ENCODE measurements at regions not wholly inside any gene's neighbourhood (a gene's known extent, or its start where the extent isn't known, plus 50 kb on each side); places are given as distances from the start of the nearest gene placed in this dataset.

DNA sequence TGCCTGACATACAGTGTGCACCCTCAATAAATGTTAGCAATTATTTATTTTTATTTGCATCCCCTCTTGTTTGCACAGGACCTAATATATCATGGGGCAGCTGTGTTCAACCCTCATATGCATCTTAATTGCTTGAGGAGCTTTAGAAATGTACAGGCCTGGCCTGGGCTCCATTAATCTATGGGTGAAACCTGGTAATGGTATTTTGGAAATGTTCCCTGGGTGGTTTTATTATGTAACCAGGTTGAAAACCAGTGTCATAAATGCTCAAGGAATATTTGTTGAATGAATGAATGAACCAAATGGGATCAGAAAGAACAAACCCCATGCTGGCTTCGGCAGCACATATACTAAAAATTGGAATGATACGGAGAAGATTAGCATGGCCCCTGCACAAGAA, 84.0 kb upstream of the PICALM start:
- H3K79me1 ChIP-seq (ENCODE audit: low read depth, low read length) = no peaks in the 10 kb centered on the region
- H3K18ac ChIP-seq (ENCODE audit: extremely low read depth, low read length) = no peak overlapping the region
- CTCF ChIA-PET (ENCODE audit: partially characterized antibody) = no interaction called here
- TF ChIP-seq RBBP5 (IDR thresholded peaks at IDR 0.05; ENCODE audit: borderline replicate concordance, low read depth, low read length) = no peak
- TF ChIP-seq SP2 (IDR thresholded peaks at IDR 0.05; ENCODE audit: low read length) = no peak
- TF ChIP-seq, protein P1, sequence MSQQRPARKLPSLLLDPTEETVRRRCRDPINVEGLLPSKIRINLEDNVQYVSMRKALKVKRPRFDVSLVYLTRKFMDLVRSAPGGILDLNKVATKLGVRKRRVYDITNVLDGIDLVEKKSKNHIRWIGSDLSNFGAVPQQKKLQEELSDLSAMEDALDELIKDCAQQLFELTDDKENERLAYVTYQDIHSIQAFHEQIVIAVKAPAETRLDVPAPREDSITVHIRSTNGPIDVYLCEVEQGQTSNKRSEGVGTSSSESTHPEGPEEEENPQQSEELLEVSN (IDR thresholded peaks at IDR 0.05) = no peak
- TF ChIP-seq GABPA (IDR thresholded peaks at IDR 0.05; ENCODE audit: borderline replicate concordance, insufficient read depth, low read length) = no peak
- no peak for TF ChIP-seq EGR1 (IDR thresholded peaks at IDR 0.05; ENCODE audit: borderline replicate concordance, low read depth, low read length)
- TF ChIP-seq KDM5A (IDR thresholded peaks at IDR 0.05; ENCODE audit: low read length) = no peak
- TF ChIP-seq ASH2L (IDR thresholded peaks at IDR 0.05; ENCODE audit: low read length) = no peak
- no peak for TF ChIP-seq CREB1 (IDR thresholded peaks at IDR 0.05)
- no peak for TF ChIP-seq KDM1A (IDR thresholded peaks at IDR 0.05; ENCODE audit: borderline replicate concordance, low read length)
- TF ChIP-seq HDAC2 (IDR thresholded peaks at IDR 0.05; ENCODE audit: borderline replicate concordance in 1 of 2, low read depth in 2 of 2, low read length in 2 of 2) = no peak
- no peak for TF ChIP-seq POLR2AphosphoS5 (IDR thresholded peaks at IDR 0.05; ENCODE audit: low read depth, low read length)
- no peak for TF ChIP-seq BCL11A (IDR thresholded peaks at IDR 0.05; ENCODE audit: low read depth in 2 of 2, low read length in 2 of 2)
- TF ChIP-seq BRCA1 (IDR thresholded peaks at IDR 0.05; ENCODE audit: low read depth, low read length) = no peak
- no peak for TF ChIP-seq JUN (IDR thresholded peaks at IDR 0.05; ENCODE audit: low read depth, low read length)
- no peak for TF ChIP-seq NRF1 (IDR thresholded peaks at IDR 0.05; ENCODE audit: low read depth, low read length)

More for the DNA sequence above, 84.0 kb upstream of the PICALM start:
- no peak overlapping the region for H4K5ac ChIP-seq (ENCODE audit: insufficient read length, low read depth, low read length)
- H4K91ac ChIP-seq (replicated peaks; ENCODE audit: insufficient read length, low read length) = no peak overlapping the region
- no peak overlapping the region for H3K23ac ChIP-seq (ENCODE audit: insufficient read length)
- no peak overlapping the region for H2BK120ac ChIP-seq (replicated peaks; ENCODE audit: low read depth, low read length)
- 100% methylated on average over 2 of the region's 2 CpGs; no CpG with 5 or more reads in 1 of the 2 experiments for WGBS, 2 experiments (ENCODE audit: extremely low coverage in 1 of 2, insufficient coverage in 1 of 2, insufficient read length in 1 of 2, insufficient replicate concordance in 2 of 2, low coverage in 1 of 2, low lambda C conversion rate in 2 of 2, missing lambda C conversion rate in 1 of 2)
- no peak overlapping the region for H2BK12ac ChIP-seq (ENCODE audit: low read depth, low read length)
- H3K56ac ChIP-seq (replicated peaks; ENCODE audit: insufficient read length, low read depth, low read length) = no peak overlapping the region
- no peak overlapping the region for H2AK5ac ChIP-seq (ENCODE audit: low read depth, low read length)
- H3K4me2 ChIP-seq (ENCODE audit: insufficient read depth in 1 of 2, low read depth in 2 of 2, low read length in 2 of 2) = no peak overlapping the region
- no peak overlapping the region for H3K27ac ChIP-seq (ENCODE audit: low read depth, low read length)
- no peaks in the 10 kb centered on the region; a peak in 1 of 7 replicates for H3K27me3 ChIP-seq (replicated peaks in 1 of 4; ENCODE audit: control insufficient read depth in 3 of 4, extremely low read depth in 1 of 4, insufficient read depth in 3 of 4, low read length in 3 of 4)
- DNase-seq (ENCODE audit: low read depth in 1 of 2, low spot score in 2 of 2) (no peak), FAIRE-seq (no peak)
- H2BK20ac ChIP-seq (ENCODE audit: low read length) = no peak overlapping the region
- POLR2A ChIA-PET (ENCODE audit: partially characterized antibody) = no interaction called here
- H4K20me1 ChIP-seq (replicated peaks in 1 of 2; ENCODE audit: control insufficient read depth in 1 of 2, insufficient read depth in 2 of 2, low read length in 2 of 2) = no peaks in the 10 kb centered on the region
- no peak overlapping the region for H3K4ac ChIP-seq (replicated peaks; ENCODE audit: insufficient read length, low read depth, low read length)
- no peak overlapping the region for H4K8ac ChIP-seq (ENCODE audit: extremely low read depth, insufficient read depth, low read length)
- peaks cover 1 to 5% (median 2%) of the 10 kb centered on the region in 4 experiments; a peak in 3 of 7 replicates for H3K4me1 ChIP-seq (replicated peaks in 1 of 4; ENCODE audit: control insufficient read depth in 3 of 4, insufficient read depth in 4 of 4, low read length in 3 of 4)
- H3K14ac ChIP-seq (ENCODE audit: insufficient read length) = no peak overlapping the region
- no peak overlapping the region for H2BK5ac ChIP-seq (ENCODE audit: low read depth, low read length)
- H3K9ac ChIP-seq (replicated peaks in 1 of 4; ENCODE audit: extremely low read depth in 1 of 4, low read depth in 3 of 4, low read length in 3 of 4) = no peak overlapping the region
- no peaks in the 10 kb centered on the region for H3K9me3 ChIP-seq (ENCODE audit: insufficient read depth in 2 of 2, low read depth in 1 of 2, low read length in 1 of 2)
- no peak overlapping the region for H2BK15ac ChIP-seq (ENCODE audit: low read length)
- H3K79me2 ChIP-seq (ENCODE audit: control insufficient read depth in 1 of 2, insufficient read depth in 2 of 2, low read length in 2 of 2) = no peaks in the 10 kb centered on the region
- no peaks in the 10 kb centered on the region for H3K36me3 ChIP-seq (ENCODE audit: control insufficient read depth in 2 of 4, insufficient read depth in 4 of 4, low read length in 3 of 4)
- no peaks in the 10 kb centered on the region for H3K23me2 ChIP-seq (ENCODE audit: low read depth, low read length)
- H2AFZ ChIP-seq (ENCODE audit: low read length) = no peak overlapping the region
- no peak overlapping the region for H3K4me3 ChIP-seq (ENCODE audit: extremely low read depth in 1 of 4, insufficient read depth in 2 of 4, low read depth in 3 of 4, low read length in 4 of 4)
